ENCODE measurements at regions not wholly inside any gene's neighbourhood (a gene's known extent, or its start where the extent isn't known, plus 50 kb on each side); places are given as distances from the start of the nearest gene placed in this dataset.

DNA sequence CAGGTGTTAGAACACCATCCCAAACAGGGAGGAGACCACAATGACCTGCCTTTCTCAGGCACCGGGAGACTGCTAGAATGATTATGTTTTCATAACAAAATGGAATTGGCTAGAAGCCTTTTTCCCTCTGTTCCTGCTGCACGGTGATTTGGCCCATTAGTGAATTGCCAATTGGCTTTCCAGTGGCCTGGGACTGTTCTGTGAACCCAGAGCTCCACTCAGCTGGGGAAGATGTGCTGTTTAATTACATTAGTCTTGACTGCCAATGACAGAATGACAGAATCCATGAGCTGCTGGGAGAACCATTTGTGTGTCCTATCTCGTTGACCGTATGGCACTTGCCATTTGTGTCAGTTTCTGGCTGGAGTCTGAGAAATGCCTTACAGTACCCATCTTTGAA lies 242.9 kb downstream of the CDH11 start:
- DNase-seq (ENCODE audit: low read depth) = no peak
- no peak overlapping the region for H3K4me3 ChIP-seq (ENCODE audit: low read depth, low read length)
- TF ChIP-seq CTCF (conservative IDR thresholded peaks at IDR 0.05; ENCODE audit: low read depth, low read length) = no peak

DNA sequence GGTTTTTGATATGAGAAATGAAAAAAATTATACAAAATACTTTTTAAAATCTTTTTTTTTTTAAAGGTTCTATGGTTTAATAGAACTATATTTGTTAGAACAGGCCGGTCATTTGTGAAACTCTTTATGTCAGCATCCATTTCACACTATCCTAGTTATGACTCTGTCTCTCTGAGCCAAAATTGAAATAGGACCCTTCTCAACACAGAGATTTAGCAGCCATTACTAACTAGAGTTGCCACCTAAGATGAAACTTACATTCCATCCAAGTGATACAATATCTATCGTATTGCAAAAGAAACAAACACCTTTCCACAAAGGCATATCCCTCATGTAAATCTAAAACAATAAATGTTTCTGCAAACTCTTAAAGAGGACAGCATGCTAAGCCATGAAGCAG lies 249.8 kb downstream of the CDH11 start:
- no peak overlapping the region for H3K4me3 ChIP-seq (ENCODE audit: low read depth, low read length)
- no peak for DNase-seq (ENCODE audit: low read depth)
- no peak for TF ChIP-seq CTCF (conservative IDR thresholded peaks at IDR 0.05; ENCODE audit: low read depth, low read length)

DNA sequence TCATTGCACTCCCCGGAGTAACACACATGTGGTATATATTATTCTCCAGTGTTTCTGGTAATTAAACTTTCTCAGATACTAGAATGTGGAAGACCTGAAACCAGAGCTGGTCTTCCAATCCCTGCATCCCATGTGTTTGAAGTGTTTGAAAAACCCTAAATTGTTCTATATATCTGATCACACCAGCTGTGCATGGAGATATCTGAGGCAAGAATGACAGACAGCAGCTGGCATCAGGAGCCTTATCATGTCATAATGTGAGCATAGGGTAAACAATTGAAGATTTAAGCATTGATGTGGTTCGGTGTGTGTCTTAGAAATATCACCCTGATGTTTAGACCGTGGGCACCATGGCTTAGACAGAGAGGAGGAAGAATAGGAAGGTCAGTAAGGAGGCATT lies 251.0 kb downstream of the CDH11 start:
- H3K4me3 ChIP-seq (ENCODE audit: low read depth, low read length) = no peak overlapping the region
- no peak for TF ChIP-seq CTCF (conservative IDR thresholded peaks at IDR 0.05; ENCODE audit: low read depth, low read length)
- DNase-seq (ENCODE audit: low read depth) = no peak

GRCh38 chr16:64869781-64870180 lies 252.1 kb downstream of the CDH11 start:
- TF ChIP-seq CTCF (conservative IDR thresholded peaks at IDR 0.05; ENCODE audit: low read depth, low read length) = no peak
- no peak overlapping the region for H3K4me3 ChIP-seq (ENCODE audit: low read depth, low read length)
- DNase-seq (ENCODE audit: low read depth) = no peak

DNA sequence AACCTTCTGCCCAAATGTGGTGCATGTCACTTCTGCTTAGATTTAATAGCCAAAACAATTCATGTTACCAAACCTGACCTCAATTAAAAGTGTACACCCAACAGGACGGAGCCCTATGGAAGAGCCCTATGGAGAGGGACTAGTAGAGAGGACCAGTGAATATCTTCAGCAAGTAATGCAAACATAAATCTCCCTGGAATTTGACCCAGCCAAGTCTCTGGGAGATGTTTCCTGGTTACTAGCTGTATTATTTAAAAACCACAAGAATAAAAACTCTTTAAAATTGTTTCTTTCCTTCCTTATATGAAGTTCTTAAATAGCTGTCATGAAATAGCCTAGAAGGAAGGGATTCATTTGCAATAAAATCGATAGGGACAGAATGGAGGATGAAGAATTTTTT lies 255.8 kb downstream of the CDH11 start:
- TF ChIP-seq CTCF (conservative IDR thresholded peaks at IDR 0.05; ENCODE audit: low read depth, low read length) = no peak
- DNase-seq (ENCODE audit: low read depth) = no peak
- no peak overlapping the region for H3K4me3 ChIP-seq (ENCODE audit: low read depth, low read length)

DNA sequence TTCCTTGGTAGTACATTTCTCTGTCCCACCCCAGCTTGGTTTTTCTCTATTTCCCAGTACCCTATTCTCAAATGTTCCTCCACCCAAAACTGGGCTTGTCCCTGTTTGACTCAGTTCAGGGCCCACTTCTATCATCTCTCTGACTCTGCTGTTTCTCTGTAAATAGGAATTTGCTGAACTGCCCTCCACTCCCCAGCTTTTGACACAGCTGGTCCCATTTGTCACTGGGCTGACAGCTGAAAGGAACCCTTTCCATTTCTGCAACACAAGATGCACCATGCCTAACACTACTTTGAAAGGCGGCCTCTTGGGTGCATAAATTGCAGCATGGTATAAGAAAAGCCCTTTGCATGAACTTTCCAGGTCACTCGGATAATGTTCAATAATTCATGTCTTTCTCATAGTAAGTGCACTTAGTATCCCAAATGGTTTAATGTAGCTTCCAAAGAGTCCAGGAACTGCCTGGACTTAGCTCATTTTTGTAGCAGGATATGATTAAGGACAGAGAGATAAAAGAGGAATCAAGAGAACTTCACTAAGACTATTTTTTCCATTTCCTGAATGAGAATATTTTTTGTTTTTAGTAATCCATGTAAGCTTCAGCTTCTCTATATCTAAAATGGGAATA lies 256.7 kb downstream of the CDH11 start:
- H3K4me3 ChIP-seq (ENCODE audit: low read depth, low read length) = no peak overlapping the region
- no peak for TF ChIP-seq CTCF (conservative IDR thresholded peaks at IDR 0.05; ENCODE audit: low read depth, low read length)
- DNase-seq (ENCODE audit: low read depth) = no peak

GRCh38 chr16:64864232-64864809 lies 257.5 kb downstream of the CDH11 start:
- no peak overlapping the region for H3K4me3 ChIP-seq (ENCODE audit: low read depth, low read length)
- no peak for TF ChIP-seq CTCF (conservative IDR thresholded peaks at IDR 0.05; ENCODE audit: low read depth, low read length)
- no peak for DNase-seq (ENCODE audit: low read depth)
